IMR-90 (cell line): ENCODE measurements at regions not wholly inside any gene's neighbourhood (a gene's known extent, or its start where the extent isn't known, plus 50 kb on each side); places are given as distances from the start of the nearest gene placed in this dataset.

Experiments
- ATAC-seq: fragments of 200-7000 bp; cut with Tn5 transposase; 2 replicates; pipeline ENCODE4 v1.9.1; 2020; ENCODE audit warnings: low read depth, mild to moderate bottlenecking, moderate library complexity
- BruUV-seq: library from RNA; stranded (reverse); fragments of 400-500 nt; replicated peaks from 2 replicates; lab custom pipeline; 2021; lab: Mats Ljungman, UMichigan
- CTCF ChIA-PET: fragments of 300-600 bp; formaldehyde crosslinking; extraction: SDS; loops from one replicate; lab custom pipeline; 2021; ENCODE audit warnings: antibody characterized with exemption; lab: Yijun Ruan, JAX
- POLR2A ChIA-PET: fragments of 300-600 bp; sonication (Branson Sonifier 250); formaldehyde crosslinking; loops from one replicate; lab custom pipeline; 2022; ENCODE audit warnings: antibody characterized with exemption; ENCODE audit not compliant: unreplicated experiment; lab: Charles Lee
- DNase-seq: peaks from one replicate; pipeline ENCODE4 v3.0.0; 2013
- H2AFZ ChIP-seq: replicated peaks from 2 replicates; pipeline ENCODE3; 2013; ENCODE audit warnings: low read length, mild to moderate bottlenecking; ENCODE audit not compliant: poor library complexity
- H2AK5ac ChIP-seq: 2 replicates; pipeline ENCODE4 v1.6.1; 2013; ENCODE audit warnings: low read depth, low read length, inconsistent platforms
- H2AK9ac ChIP-seq: replicated peaks from 2 replicates; pipeline ENCODE3; 2013; ENCODE audit warnings: mild to moderate bottlenecking, low read depth, low read length, moderate library complexity; ENCODE audit not compliant: poor library complexity
- H2BK120ac ChIP-seq: 2 replicates; pipeline ENCODE4 v1.6.1; 2013; ENCODE audit warnings: low read depth, low read length, inconsistent platforms
- H2BK15ac ChIP-seq: 3 replicates; pipeline ENCODE4 v1.6.1; 2013; ENCODE audit warnings: low read depth, low read length, inconsistent platforms
- H2BK20ac ChIP-seq: 2 replicates; pipeline ENCODE4 v1.6.1; 2013; ENCODE audit warnings: low read depth, mild to moderate bottlenecking, inconsistent platforms, low read length, moderate library complexity
- H2BK5ac ChIP-seq: 2 replicates; pipeline ENCODE4 v1.6.1; 2013; ENCODE audit warnings: mild to moderate bottlenecking, low read depth, low read length, inconsistent platforms; ENCODE audit not compliant: poor library complexity, severe bottlenecking
- H3K14ac ChIP-seq: replicated peaks from 2 replicates; pipeline ENCODE4 v1.6.1; 2013; ENCODE audit warnings: low read depth, low read length, inconsistent platforms
- H3K18ac ChIP-seq: 2 replicates; pipeline ENCODE4 v1.6.1; 2013; ENCODE audit warnings: low read depth, low read length, control low read depth
- H3K23ac ChIP-seq: 2 replicates; pipeline ENCODE4 v1.6.1; 2013; ENCODE audit warnings: low read depth, low read length, inconsistent platforms
- H3K27ac ChIP-seq: 2 replicates; pipeline ENCODE4 v1.5.1; 2013; ENCODE audit warnings: mild to moderate bottlenecking, control low read depth, low read length; ENCODE audit not compliant: insufficient read depth
- H3K27me3 ChIP-seq: 2 replicates; pipeline ENCODE4 v1.6.1; 2013; ENCODE audit warnings: low read length; ENCODE audit not compliant: control insufficient read depth, insufficient read depth
- H3K36me3 ChIP-seq: 2 replicates; pipeline ENCODE4 v1.6.1; 2013; ENCODE audit warnings: low read length, mixed read lengths; ENCODE audit not compliant: control insufficient read depth, insufficient read depth
- H3K4ac ChIP-seq: 2 replicates; pipeline ENCODE4 v1.6.1; 2013; ENCODE audit warnings: low read depth, low read length, inconsistent platforms
- H3K4me1 ChIP-seq: 2 replicates; pipeline ENCODE4 v1.6.1; 2013; ENCODE audit warnings: low read length, mixed read lengths; ENCODE audit not compliant: control insufficient read depth, insufficient read depth
- H3K4me2 ChIP-seq: 2 replicates; pipeline ENCODE4 v1.6.1; 2013; ENCODE audit warnings: low read depth, mild to moderate bottlenecking, control low read depth, low read length, moderate library complexity
- H3K4me3 ChIP-seq: 2 replicates; pipeline ENCODE4 v1.5.1; 2013; ENCODE audit warnings: low read depth, mild to moderate bottlenecking, control low read depth, low read length, moderate library complexity; ENCODE audit not compliant: insufficient read depth
- H3K56ac ChIP-seq: 2 replicates; pipeline ENCODE4 v1.6.1; 2013; ENCODE audit warnings: low read length, inconsistent platforms; ENCODE audit not compliant: insufficient read depth; ENCODE audit errors: extremely low read depth
- H3K79me1 ChIP-seq, 2 experiments: 2 replicates each; pipeline ENCODE4 v1.6.1; 2013; ENCODE audit warnings: low read length in 2 of 2, inconsistent platforms in 1 of 2, low read depth in 1 of 2
- H3K9ac ChIP-seq: 2 replicates; pipeline ENCODE4 v1.6.1; 2013; ENCODE audit warnings: low read depth, low read length, control low read depth
- H3K9me1 ChIP-seq: 2 replicates; pipeline ENCODE4 v1.6.1; 2013; ENCODE audit warnings: low read length, inconsistent platforms; ENCODE audit not compliant: insufficient read depth
- H3K9me3 ChIP-seq: 2 replicates; pipeline ENCODE4 v1.6.1; 2013; ENCODE audit warnings: low read length; ENCODE audit not compliant: control insufficient read depth, insufficient read depth
- H4K20me1 ChIP-seq: 2 replicates; pipeline ENCODE4 v1.6.1; 2013; ENCODE audit warnings: low read length, inconsistent platforms; ENCODE audit not compliant: insufficient read depth
- H4K5ac ChIP-seq: 2 replicates; pipeline ENCODE4 v1.6.1; 2013; ENCODE audit warnings: mild to moderate bottlenecking, low read depth, low read length, control low read depth
- H4K8ac ChIP-seq, 2 experiments: 2 replicates each; pipeline ENCODE4 v1.6.1; 2013; ENCODE audit warnings: low read depth in 2 of 2, low read length in 2 of 2, control low read depth in 1 of 2, inconsistent platforms in 1 of 2
- H4K91ac ChIP-seq: 2 replicates; pipeline ENCODE4 v1.6.1; 2013; ENCODE audit warnings: low read depth, low read length, inconsistent platforms; ENCODE audit not compliant: insufficient read depth
- BHLHE40 ChIP-seq: fragments of 150-350 bp; IDR thresholded peaks from 2 replicates; pipeline ENCODE4 v1.6.1; 2016; ENCODE audit warnings: mild to moderate bottlenecking, low read depth, low read length
- CEBPB ChIP-seq: IDR thresholded peaks from 2 replicates; pipeline ENCODE4 v1.6.1; 2012; ENCODE audit warnings: low read depth, low read length, improper control_type of control experiment
- CHD1 ChIP-seq: IDR thresholded peaks from 2 replicates; pipeline ENCODE4 v1.6.1; 2012; ENCODE audit warnings: low read depth, low read length, improper control_type of control experiment
- FOS ChIP-seq: fragments of 150-350 bp; IDR thresholded peaks from 2 replicates; pipeline ENCODE4 v1.6.1; 2016; ENCODE audit warnings: low read depth, low read length
- MAFK ChIP-seq: IDR thresholded peaks from 2 replicates; pipeline ENCODE4 v1.6.1; 2012; ENCODE audit warnings: low read depth, low read length, improper control_type of control experiment
- MAZ ChIP-seq: IDR thresholded peaks from 2 replicates; pipeline ENCODE4 v1.6.1; 2012; ENCODE audit warnings: low read depth, mild to moderate bottlenecking, low read length, improper control_type of control experiment, moderate library complexity, borderline replicate concordance
- MXI1 ChIP-seq: IDR thresholded peaks from 2 replicates; pipeline ENCODE4 v1.6.1; 2012; ENCODE audit warnings: low read depth, mild to moderate bottlenecking, low read length, moderate library complexity, borderline replicate concordance
- NFE2L2 ChIP-seq: fragments of 150-350 bp; IDR thresholded peaks from 2 replicates; pipeline ENCODE4 v1.6.1; 2016; ENCODE audit warnings: low read depth, mild to moderate bottlenecking, low read length
- POLR2A ChIP-seq: IDR thresholded peaks from 2 replicates; pipeline ENCODE4 v1.6.1; 2012; ENCODE audit warnings: mild to moderate bottlenecking, low read depth, low read length
- RAD21 ChIP-seq: IDR thresholded peaks from 2 replicates; pipeline ENCODE4 v1.6.1; 2012; ENCODE audit warnings: low read length, improper control_type of control experiment
- RCOR1 ChIP-seq: IDR thresholded peaks from 2 replicates; pipeline ENCODE4 v1.6.1; 2012; ENCODE audit warnings: mild to moderate bottlenecking, low read length, improper control_type of control experiment; ENCODE audit not compliant: insufficient replicate concordance
- RFX5 ChIP-seq: IDR thresholded peaks from 2 replicates; pipeline ENCODE4 v1.8.0; 2012; ENCODE audit warnings: low read depth, mild to moderate bottlenecking, low read length, moderate library complexity
- SMC3 ChIP-seq: fragments of 150-350 bp; IDR thresholded peaks from 2 replicates; pipeline ENCODE4 v1.6.1; 2016; ENCODE audit warnings: low read depth, mild to moderate bottlenecking, antibody characterized with exemption, low read length, moderate library complexity
- WGBS, 2 experiments: methylation state at CpG; one replicate each; pipeline versions ENCODE4 v1.1.5 to v1.1.7; 2013; ENCODE audit warnings: missing lambda C conversion rate in 2 of 2; ENCODE audit not compliant: insufficient read length in 1 of 2; ENCODE audit errors: extremely low coverage in 2 of 2; 5-methylcytosine and 5-hydroxymethylcytosine counted together
- dilution Hi-C: fragments of 300-500 bp; cut with HindIII; formaldehyde crosslinking; loops from one replicate; pipeline ENCODE4 v1.14.3; 2018; ENCODE audit warnings: low sequenced_read_pairs; ENCODE audit not compliant: unreplicated experiment
- in situ Hi-C: fragments of 300-500 bp; cut with MboI; formaldehyde crosslinking; loops from 3 replicates; pipeline ENCODE4 v1.14.3; 2019; ENCODE audit warnings: low sequenced_read_pairs, inconsistent platforms, mixed read lengths
- intact Hi-C: fragments of 100-400 bp; cut with micrococcal nuclease; formaldehyde crosslinking; loops from 2 replicates; pipeline ENCODE4 v1.10.0; 2022
- TF ChIP-seq, protein P1 (sequence below): fragments of 150-350 bp; IDR thresholded peaks from 2 replicates; pipeline ENCODE4 v1.6.1; 2016; ENCODE audit warnings: low read depth, mild to moderate bottlenecking, low read length, moderate library complexity, borderline replicate concordance
- TF ChIP-seq, protein P2 (sequence below): fragments of 150-350 bp; IDR thresholded peaks from 2 replicates; pipeline ENCODE4 v1.6.1; 2017; ENCODE audit warnings: mild to moderate bottlenecking, antibody characterized with exemption, low read length, low read depth
- TF ChIP-seq, protein P3 (sequence below): conservative IDR thresholded peaks from 2 replicates; pipeline ENCODE4 v1.5.1; 2012; ENCODE audit warnings: mild to moderate bottlenecking, low read depth, low read length, improper control_type of control experiment

DNA sequence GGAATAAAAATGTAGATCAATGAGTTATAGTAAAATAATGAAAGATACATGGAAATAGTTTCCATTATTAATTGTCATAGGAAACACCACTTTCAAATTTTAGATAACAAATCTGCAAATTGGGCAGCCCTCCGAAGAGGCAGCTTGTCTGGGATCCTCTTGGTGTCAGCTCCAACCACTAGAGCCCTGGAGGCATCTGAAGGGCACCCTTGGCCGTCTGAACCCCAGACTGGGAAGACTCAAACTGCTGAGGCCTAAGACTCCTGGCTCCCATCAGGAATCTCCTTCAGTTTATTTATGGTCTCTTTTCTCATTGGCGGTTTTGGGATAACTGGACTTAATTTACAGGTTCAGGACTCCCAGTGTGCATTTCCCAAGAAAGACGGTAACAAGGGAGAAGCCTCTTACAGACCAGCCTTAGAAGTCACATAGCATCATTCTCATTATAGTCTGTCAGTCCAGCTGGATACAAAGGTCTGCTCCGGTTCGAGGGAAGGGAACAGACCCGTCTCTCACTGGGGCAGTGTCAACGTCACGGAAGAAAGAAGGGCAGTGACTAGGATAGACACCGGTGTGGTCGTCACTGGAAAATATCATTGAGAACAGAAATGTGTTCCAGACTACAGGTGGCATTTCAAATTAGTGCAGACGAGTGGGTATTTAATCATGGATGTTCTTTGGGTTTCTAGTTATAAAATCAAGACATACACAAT, 390.7 kb upstream of the NETO1 start:
- no peak overlapping the region for H3K56ac ChIP-seq
- H3K4me3 ChIP-seq, result no peak overlapping the region
- H2BK5ac ChIP-seq, result no peak overlapping the region
- H2BK20ac ChIP-seq, result no peak overlapping the region
- WGBS, 2 experiments, result 86% methylated on average over 5 of the region's 12 CpGs; no CpG with 5 or more reads in 1 of the 2 experiments
- H4K8ac ChIP-seq, result no peak overlapping the region
- H2BK15ac ChIP-seq, result no peak overlapping the region
- ChIA-PET CTCF (no interaction called here), POLR2A (no interaction called here)
- H3K9ac ChIP-seq, result no peak overlapping the region
- no peak overlapping the region for H3K4ac ChIP-seq
- TF ChIP-seq NFE2L2, result no peak
- TF ChIP-seq MAFK, result no peak
- no peak for TF ChIP-seq FOS
- TF ChIP-seq RCOR1, result no peak
- no peak for TF ChIP-seq SMC3
- no peak for TF ChIP-seq CEBPB
- no peak for TF ChIP-seq BHLHE40
- TF ChIP-seq RFX5, result no peak
- TF ChIP-seq, protein P1, sequence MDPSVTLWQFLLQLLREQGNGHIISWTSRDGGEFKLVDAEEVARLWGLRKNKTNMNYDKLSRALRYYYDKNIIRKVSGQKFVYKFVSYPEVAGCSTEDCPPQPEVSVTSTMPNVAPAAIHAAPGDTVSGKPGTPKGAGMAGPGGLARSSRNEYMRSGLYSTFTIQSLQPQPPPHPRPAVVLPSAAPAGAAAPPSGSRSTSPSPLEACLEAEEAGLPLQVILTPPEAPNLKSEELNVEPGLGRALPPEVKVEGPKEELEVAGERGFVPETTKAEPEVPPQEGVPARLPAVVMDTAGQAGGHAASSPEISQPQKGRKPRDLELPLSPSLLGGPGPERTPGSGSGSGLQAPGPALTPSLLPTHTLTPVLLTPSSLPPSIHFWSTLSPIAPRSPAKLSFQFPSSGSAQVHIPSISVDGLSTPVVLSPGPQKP, result no peak
- TF ChIP-seq MXI1, result no peak
- TF ChIP-seq, protein P2, sequence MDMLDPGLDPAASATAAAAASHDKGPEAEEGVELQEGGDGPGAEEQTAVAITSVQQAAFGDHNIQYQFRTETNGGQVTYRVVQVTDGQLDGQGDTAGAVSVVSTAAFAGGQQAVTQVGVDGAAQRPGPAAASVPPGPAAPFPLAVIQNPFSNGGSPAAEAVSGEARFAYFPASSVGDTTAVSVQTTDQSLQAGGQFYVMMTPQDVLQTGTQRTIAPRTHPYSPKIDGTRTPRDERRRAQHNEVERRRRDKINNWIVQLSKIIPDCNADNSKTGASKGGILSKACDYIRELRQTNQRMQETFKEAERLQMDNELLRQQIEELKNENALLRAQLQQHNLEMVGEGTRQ, result no peak
- no peak for TF ChIP-seq MAZ
- TF ChIP-seq POLR2A, result no peak
- TF ChIP-seq CHD1, result no peak
- TF ChIP-seq, protein P3, sequence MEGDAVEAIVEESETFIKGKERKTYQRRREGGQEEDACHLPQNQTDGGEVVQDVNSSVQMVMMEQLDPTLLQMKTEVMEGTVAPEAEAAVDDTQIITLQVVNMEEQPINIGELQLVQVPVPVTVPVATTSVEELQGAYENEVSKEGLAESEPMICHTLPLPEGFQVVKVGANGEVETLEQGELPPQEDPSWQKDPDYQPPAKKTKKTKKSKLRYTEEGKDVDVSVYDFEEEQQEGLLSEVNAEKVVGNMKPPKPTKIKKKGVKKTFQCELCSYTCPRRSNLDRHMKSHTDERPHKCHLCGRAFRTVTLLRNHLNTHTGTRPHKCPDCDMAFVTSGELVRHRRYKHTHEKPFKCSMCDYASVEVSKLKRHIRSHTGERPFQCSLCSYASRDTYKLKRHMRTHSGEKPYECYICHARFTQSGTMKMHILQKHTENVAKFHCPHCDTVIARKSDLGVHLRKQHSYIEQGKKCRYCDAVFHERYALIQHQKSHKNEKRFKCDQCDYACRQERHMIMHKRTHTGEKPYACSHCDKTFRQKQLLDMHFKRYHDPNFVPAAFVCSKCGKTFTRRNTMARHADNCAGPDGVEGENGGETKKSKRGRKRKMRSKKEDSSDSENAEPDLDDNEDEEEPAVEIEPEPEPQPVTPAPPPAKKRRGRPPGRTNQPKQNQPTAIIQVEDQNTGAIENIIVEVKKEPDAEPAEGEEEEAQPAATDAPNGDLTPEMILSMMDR, result no peak
- no peak for TF ChIP-seq RAD21
- DNase-seq (no peak), ATAC-seq (no peak)
- no peak overlapping the region for H3K27ac ChIP-seq
- H2AK5ac ChIP-seq, result no peak overlapping the region
- H2AK9ac ChIP-seq, result no peak overlapping the region
- H3K36me3 ChIP-seq, result no peaks in the 10 kb centered on the region
- dilution Hi-C loops, result no loop called here
- no peaks in the 10 kb centered on the region for H3K9me1 ChIP-seq
- no peaks in the 10 kb centered on the region for H3K79me1 ChIP-seq
- no peak overlapping the region for H4K5ac ChIP-seq
- H3K27me3 ChIP-seq, result no peaks in the 10 kb centered on the region
- H3K9me3 ChIP-seq, result no peaks in the 10 kb centered on the region
- no peaks in the 10 kb centered on the region for H4K20me1 ChIP-seq
- BruUV-seq, result no TSS peak
- no peak overlapping the region for H2BK120ac ChIP-seq
- no peak overlapping the region for H3K4me2 ChIP-seq
- H3K4me1 ChIP-seq, result no peaks in the 10 kb centered on the region
- intact Hi-C loops, result no loop called here
- in situ Hi-C loops, result no loop called here
- no peak overlapping the region for H3K23ac ChIP-seq
- no peak overlapping the region for H3K18ac ChIP-seq
- no peak overlapping the region for H3K14ac ChIP-seq
- no peak overlapping the region for H2AFZ ChIP-seq
- H4K91ac ChIP-seq, result no peak overlapping the region
